AG09319 (cell line): ENCODE measurements at regions not wholly inside any gene's neighbourhood (a gene's known extent, or its start where the extent isn't known, plus 50 kb on each side); places are given as distances from the start of the nearest gene placed in this dataset.

ENCODE experiments used
- DNase-seq: peaks from one replicate; pipeline ENCODE4 v3.0.0-alpha.2; 2010; ENCODE audit warnings: low read depth; ENCODE audit errors: extremely low read depth
- TF ChIP-seq, protein P1 (sequence below): IDR thresholded peaks from 2 replicates; pipeline ENCODE4 v1.5.1; 2011; ENCODE audit warnings: low read depth, mild to moderate bottlenecking, inconsistent platforms, low read length, moderate library complexity

DNA sequence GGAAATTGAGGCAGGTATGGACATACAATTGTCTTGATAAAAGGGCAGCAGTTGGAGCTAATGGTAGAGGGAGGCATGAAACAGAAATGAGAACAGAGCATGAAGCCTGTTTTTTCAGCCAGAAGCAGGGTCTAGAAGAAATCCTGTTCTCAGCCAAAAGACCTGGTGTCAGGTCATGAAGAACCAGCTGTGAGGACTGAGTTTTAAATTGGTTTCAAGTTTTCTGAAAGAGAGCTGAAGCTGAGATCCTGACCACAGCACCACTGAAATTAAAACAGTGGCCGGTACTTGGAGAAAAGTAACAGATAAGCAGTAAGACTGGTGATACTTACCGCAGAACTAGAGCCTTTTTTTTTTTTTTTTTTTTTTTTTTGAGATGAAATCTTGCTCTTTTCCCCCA lies 283.8 kb upstream of the BMP2 start:
- DNase-seq = no peak
- TF ChIP-seq, protein P1, sequence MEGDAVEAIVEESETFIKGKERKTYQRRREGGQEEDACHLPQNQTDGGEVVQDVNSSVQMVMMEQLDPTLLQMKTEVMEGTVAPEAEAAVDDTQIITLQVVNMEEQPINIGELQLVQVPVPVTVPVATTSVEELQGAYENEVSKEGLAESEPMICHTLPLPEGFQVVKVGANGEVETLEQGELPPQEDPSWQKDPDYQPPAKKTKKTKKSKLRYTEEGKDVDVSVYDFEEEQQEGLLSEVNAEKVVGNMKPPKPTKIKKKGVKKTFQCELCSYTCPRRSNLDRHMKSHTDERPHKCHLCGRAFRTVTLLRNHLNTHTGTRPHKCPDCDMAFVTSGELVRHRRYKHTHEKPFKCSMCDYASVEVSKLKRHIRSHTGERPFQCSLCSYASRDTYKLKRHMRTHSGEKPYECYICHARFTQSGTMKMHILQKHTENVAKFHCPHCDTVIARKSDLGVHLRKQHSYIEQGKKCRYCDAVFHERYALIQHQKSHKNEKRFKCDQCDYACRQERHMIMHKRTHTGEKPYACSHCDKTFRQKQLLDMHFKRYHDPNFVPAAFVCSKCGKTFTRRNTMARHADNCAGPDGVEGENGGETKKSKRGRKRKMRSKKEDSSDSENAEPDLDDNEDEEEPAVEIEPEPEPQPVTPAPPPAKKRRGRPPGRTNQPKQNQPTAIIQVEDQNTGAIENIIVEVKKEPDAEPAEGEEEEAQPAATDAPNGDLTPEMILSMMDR = no peak

DNA sequence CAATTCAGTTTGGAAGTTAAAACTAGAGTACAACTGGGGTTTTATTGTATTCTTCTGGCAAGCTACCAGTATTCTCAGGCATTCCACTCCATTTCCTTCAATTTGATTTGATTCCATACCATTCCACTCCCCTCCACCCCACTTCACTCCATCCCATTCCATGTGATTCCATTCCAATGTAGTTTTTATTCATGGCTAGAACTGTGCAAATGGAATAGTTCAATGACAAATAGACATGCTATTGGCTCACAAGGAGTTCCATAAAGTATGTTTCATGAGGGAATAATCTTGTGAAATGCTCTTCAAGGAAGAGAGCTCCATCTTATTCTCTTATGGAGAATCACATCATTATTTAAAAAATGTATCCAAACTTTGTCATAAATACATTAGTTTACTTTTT lies 285.0 kb upstream of the BMP2 start:
- TF ChIP-seq, protein P1 = no peak

DNA sequence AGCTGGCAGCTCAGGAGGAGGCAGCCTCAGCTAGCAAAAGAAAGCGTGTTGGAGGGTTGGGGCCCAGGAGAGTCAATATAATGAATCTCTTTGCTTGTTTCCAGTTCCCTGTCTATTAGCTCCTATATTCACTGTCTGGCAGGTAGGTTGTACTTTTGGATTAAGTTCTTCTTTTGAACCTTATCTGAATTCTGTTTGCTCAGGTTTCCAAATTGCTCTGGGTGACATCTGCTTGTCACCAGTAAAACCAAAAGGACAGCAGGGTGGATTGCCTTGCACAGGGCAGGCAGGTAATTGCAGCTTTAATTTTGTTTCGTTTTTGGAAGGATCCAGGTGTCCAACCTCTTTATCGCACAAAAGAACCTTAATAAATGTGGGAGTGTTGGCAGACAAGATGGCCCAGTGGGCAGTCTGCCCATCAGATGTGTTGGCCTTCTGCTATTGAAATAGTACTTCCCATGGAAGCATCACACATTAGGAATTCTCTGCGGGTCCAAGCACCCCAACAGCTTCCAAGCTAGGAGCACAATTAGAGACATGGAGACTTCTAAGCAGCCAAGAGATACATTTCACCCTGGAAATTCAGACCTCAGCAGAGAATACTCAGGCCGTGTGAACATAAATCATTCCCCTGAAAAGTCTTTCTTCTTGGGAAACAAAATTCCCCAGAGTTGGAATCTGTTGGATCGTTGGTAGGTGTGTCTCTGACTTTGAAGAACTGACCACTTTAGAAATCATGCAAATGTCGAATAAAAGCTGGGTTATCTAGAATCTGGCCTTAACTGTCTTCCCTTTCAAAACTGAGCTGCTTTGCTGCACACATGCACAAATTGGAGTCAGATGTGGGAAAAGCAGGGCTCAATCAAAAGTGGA lies 286.9 kb upstream of the BMP2 start:
- no peak for DNase-seq
- TF ChIP-seq, protein P1 = no peak

More for the DNA sequence above, 285.0 kb upstream of the BMP2 start:
- DNase-seq = no peak

DNA sequence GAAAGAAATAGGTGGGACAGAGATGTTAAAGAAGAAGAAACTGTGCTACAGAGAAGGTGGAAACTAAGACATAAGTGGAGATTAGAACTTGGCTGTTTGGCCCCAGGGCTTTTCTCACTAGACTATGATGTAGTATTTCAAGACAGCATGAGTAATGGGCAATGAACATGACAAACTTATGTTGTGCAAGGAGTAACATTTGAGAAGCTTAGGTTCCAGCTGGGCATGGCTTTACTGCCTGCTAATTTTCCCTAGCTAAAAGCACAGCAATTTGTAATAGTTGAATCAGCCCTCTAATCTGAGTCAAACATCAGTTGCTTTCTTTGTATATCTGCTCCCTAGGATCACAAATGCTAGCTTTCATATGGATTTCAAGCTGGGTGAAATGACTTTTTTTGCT lies 294.3 kb upstream of the BMP2 start:
- TF ChIP-seq, protein P1 = no peak
- peak; percentile 7 for DNase-seq

DNA sequence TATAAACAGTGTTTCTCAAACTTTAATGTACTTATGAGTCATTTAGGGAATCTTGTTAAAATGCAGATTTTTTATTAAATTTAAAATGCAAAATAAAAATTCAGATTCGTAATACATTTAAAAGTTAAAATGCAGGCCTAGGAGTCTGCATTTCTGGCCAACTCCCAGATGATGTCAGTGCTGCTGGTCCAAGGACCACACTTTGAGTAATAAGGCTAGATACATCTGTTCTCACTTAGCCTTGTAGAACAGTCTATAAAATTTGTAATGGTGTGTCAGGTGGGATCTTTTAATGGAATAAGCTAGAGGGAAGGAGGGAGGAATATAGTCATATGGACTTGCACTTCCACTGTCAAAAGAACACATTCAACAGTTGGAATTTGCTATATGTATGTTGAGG lies 295.6 kb upstream of the BMP2 start:
- DNase-seq = no peak
- TF ChIP-seq, protein P1 = no peak

DNA sequence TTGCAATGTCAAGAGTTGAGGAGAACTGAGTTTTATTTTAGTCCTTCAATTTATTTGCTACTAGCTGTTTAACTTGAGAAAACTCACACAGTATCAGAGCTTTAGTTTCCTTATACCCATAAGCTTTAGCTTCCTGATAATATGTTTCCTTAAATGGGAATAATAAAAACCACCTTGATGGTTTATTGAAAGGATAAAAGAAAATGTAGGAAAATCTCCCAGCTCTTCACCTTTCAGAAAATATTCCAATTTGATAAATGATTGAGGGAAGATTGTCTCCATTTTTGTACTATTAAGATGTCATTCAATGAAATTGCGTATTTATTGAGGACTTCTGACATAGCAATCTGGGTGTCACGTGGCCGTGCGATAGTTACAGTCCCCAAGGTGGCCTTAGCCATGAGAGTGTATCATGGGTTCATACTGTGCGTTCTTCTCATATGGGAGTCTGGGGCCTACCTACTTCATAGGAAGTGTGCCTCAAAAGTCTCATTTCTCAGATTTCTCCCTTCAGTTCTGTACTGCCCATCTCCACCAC lies 296.3 kb upstream of the BMP2 start:
- TF ChIP-seq, protein P1 = no peak
- no peak for DNase-seq

DNA sequence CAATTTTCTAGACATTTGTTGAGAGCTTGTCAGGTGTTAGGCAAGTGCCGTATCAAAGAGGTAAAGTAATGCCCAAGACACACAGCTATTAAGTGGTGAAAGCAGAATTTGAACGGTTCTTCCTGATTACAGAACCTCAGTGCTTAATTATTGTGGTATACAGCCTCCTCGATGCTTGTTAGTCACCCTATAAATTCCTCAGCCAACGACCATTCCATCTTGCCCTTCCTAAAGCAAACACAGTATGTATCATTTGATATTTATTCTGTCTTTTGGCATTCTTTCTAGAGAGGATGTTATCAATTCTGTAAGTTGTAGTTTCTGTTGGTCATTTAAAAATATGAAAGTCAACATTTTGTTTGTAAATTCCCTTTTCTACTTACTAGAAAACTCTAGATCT lies 297.8 kb upstream of the BMP2 start:
- TF ChIP-seq, protein P1 = no peak
- no peak for DNase-seq
